ENCODE measurements at regions not wholly inside any gene's neighbourhood (a gene's known extent, or its start where the extent isn't known, plus 50 kb on each side); places are given as distances from the start of the nearest gene placed in this dataset.

DNA sequence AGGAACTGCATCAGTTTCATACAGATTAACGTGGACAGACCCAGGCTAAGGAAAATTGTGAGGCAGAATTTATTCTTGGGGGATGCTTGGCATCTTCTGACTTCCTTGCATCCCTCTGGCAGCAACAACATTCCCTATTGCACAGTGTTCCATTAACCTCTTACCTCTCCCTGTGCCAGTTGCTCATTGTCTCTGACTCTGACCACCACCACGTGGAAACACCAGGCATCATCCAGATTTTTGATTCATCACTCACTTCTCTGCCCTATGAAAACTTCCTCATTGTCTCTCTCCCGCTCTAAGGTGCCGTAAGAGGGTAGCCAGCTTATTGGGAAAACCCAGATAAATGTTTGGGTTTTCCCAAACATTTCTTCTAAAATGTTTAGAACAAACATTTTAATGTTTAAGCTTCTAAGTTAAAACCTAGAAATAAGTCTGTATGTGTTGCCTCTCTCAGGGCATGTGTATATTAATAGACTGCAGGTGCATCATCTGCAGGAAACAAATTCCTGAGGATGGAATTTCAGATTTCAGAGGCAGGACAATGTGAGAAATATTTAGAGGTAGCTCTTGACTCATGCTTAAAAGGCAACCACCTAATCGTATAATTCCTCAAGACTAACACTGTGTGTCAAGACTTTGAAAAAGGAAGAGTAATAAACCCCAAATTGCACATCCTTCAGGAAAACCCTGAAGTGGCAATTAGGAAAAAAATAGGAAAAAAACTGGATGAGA lies 64.5 kb upstream of the SLC35F4 start:
- TF ChIP-seq, protein P1, sequence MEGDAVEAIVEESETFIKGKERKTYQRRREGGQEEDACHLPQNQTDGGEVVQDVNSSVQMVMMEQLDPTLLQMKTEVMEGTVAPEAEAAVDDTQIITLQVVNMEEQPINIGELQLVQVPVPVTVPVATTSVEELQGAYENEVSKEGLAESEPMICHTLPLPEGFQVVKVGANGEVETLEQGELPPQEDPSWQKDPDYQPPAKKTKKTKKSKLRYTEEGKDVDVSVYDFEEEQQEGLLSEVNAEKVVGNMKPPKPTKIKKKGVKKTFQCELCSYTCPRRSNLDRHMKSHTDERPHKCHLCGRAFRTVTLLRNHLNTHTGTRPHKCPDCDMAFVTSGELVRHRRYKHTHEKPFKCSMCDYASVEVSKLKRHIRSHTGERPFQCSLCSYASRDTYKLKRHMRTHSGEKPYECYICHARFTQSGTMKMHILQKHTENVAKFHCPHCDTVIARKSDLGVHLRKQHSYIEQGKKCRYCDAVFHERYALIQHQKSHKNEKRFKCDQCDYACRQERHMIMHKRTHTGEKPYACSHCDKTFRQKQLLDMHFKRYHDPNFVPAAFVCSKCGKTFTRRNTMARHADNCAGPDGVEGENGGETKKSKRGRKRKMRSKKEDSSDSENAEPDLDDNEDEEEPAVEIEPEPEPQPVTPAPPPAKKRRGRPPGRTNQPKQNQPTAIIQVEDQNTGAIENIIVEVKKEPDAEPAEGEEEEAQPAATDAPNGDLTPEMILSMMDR (IDR thresholded peaks at IDR 0.05) = no peak
- TF ChIP-seq POLR2AphosphoS5 (IDR thresholded peaks at IDR 0.05; ENCODE audit: low read depth, low read length) (no peak), SIN3A (IDR thresholded peaks at IDR 0.05; ENCODE audit: borderline replicate concordance, insufficient read depth, low read depth, low read length) (no peak)

Measured in Panc1 (cell line).